AG04450 (cell line): ENCODE measurements at regions not wholly inside any gene's neighbourhood (a gene's known extent, or its start where the extent isn't known, plus 50 kb on each side); places are given as distances from the start of the nearest gene placed in this dataset.

Source experiments
- CTCF ChIA-PET: fragments of 300-600, 350-600 bp; formaldehyde crosslinking; extraction: SDS; loops from one replicate; lab custom pipeline; 2022; ENCODE audit warnings: antibody characterized with exemption, inconsistent platforms; lab: Charles Lee
- POLR2A ChIA-PET: fragments of 350-600 bp; formaldehyde crosslinking; extraction: SDS; loops from one replicate; lab custom pipeline; 2021; ENCODE audit warnings: antibody characterized with exemption, inconsistent platforms; lab: Yijun Ruan, JAX
- DNase-seq: peaks from one replicate; pipeline ENCODE4 v3.0.0-alpha.2; 2011; ENCODE audit warnings: low read depth, low spot score
- H3K27ac ChIP-seq: one replicate; pipeline ENCODE4 v1.5.1; 2012; ENCODE audit warnings: low read depth, low read length, control low read depth
- H3K27me3 ChIP-seq: one replicate; pipeline ENCODE4 v1.6.0; 2012; ENCODE audit warnings: low read length; ENCODE audit not compliant: control insufficient read depth, insufficient read depth
- H3K4me3 ChIP-seq: 2 replicates; pipeline ENCODE4 v1.5.1; 2011; ENCODE audit warnings: mild to moderate bottlenecking, low read depth, low read length, control low read depth
- H3K9me3 ChIP-seq: 2 replicates; pipeline ENCODE4 v1.5.1; 2012; ENCODE audit warnings: low read length; ENCODE audit not compliant: control insufficient read depth, insufficient read depth
- TF ChIP-seq, protein P1 (sequence below): IDR thresholded peaks from 2 replicates; pipeline ENCODE4 v1.5.1; 2011; ENCODE audit warnings: low read depth, low read length, control low read depth, inconsistent platforms

DNA sequence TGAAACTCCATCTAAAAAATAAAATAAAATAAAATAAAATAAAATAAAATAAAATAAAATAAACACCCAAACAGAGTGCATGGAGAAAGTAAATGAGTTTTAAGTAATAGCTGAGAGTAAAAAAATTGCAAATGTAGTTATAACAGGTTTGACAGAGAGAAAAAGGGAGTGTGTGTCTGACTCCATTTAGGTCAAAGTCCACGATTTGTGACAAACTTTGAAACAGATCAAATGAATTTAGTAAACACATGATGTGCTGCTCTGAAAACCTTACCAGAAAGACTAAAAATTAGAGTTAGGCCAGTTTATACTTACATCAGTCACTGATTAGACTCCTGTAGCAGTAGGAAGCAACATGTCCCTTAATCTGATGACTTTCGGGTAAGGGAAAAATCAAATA lies 346.6 kb downstream of the PARP8 start:
- TF ChIP-seq, protein P1, sequence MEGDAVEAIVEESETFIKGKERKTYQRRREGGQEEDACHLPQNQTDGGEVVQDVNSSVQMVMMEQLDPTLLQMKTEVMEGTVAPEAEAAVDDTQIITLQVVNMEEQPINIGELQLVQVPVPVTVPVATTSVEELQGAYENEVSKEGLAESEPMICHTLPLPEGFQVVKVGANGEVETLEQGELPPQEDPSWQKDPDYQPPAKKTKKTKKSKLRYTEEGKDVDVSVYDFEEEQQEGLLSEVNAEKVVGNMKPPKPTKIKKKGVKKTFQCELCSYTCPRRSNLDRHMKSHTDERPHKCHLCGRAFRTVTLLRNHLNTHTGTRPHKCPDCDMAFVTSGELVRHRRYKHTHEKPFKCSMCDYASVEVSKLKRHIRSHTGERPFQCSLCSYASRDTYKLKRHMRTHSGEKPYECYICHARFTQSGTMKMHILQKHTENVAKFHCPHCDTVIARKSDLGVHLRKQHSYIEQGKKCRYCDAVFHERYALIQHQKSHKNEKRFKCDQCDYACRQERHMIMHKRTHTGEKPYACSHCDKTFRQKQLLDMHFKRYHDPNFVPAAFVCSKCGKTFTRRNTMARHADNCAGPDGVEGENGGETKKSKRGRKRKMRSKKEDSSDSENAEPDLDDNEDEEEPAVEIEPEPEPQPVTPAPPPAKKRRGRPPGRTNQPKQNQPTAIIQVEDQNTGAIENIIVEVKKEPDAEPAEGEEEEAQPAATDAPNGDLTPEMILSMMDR: no peak
- H3K27me3 ChIP-seq: no peaks in the 10 kb centered on the region
- DNase-seq: no peak
- ChIA-PET CTCF (no interaction called here), POLR2A (no interaction called here)
- no peak overlapping the region for H3K27ac ChIP-seq
- H3K9me3 ChIP-seq: no peaks in the 10 kb centered on the region
- H3K4me3 ChIP-seq: no peak overlapping the region

DNA sequence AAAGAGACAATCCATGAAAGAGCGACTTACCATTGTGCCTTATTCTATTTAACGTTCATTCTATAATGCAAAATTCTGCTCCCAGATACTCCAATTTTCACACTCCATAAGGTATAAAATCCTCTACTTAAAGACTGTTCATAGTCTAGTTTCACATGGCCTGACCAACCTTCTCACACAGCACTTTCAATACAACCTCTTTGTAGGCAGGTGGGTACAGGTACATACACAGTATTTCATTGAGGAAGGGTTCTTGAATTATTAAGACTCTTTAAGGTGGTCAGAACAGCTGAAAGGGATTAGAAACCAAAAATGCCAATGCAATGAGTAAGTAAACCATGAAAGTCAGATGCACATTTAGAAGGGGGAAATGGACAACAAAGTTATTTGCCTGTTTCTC lies 352.0 kb downstream of the PARP8 start:
- H3K4me3 ChIP-seq: no peak overlapping the region
- no peak overlapping the region for H3K27ac ChIP-seq
- CTCF ChIA-PET: no interaction called here
- no peak for DNase-seq
- TF ChIP-seq, protein P1: no peak
- no peaks in the 10 kb centered on the region for H3K27me3 ChIP-seq
- H3K9me3 ChIP-seq: no peaks in the 10 kb centered on the region; the same call in 1 of the 2 replicates
- POLR2A ChIA-PET: no interaction called here

DNA sequence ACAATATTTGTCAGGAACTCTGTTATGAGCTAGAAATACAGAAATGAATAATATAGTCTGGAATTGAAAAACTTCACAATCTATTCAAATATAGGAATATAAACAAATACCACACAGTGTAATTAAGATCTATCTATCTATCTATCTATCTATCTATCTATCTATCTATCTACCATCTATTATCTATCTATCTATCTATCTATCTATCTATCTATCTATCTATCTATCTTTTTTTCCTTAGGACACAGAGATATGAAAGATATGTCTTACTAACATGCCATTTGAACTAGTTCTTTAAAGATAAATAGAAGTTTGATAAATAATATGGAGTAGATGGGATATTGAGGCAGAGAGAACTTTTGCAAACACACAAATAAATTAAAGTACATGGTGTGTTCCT lies 357.8 kb downstream of the PARP8 start:
- TF ChIP-seq, protein P1: no peak
- H3K27ac ChIP-seq: no peak overlapping the region
- ChIA-PET CTCF (no interaction called here), POLR2A (no interaction called here)
- H3K4me3 ChIP-seq: no peak overlapping the region
- no peak for DNase-seq
- H3K9me3 ChIP-seq: no peaks in the 10 kb centered on the region; the same call in 1 of the 2 replicates
- no peaks in the 10 kb centered on the region for H3K27me3 ChIP-seq

DNA sequence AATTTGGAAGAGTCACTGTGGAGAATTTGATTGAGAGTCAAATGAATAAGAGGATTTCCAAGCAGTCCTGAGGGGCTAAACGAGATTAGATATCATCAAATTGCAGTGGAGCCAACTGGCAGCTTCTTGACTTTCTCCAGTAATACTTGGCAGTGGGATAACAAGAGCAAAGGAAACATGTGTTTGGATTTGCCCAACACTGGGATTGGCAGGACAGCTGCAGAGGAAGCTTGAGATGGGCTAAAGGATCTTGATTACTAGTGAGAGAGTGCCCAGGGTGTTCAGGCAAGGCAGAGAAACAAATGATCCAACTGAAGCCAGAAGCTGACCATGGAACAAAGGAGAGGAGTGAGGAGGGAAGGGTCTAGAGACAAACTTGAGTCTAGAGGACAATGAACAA lies 356.0 kb upstream of the ISL1 start:
- no peak for DNase-seq
- ChIA-PET CTCF (no interaction called here), POLR2A (no interaction called here)

DNA sequence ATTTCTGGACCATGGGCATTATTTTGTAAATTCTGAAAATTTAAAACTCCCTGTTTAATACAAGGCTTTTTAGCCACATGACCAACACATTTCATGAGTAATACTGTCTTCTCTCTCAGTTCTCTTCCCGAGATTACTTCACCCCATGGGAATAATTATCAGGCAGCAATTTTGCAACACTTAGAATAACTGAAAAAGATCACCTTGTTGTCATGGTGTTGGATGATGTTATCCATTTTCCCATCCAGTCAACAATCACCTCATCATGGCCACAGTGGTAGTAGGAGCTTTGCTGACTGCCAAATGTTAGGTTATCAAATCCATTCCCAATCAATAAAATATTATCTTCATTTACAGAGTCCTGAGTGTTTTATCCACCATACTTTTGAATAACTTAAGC lies 354.9 kb upstream of the ISL1 start:
- H3K4me3 ChIP-seq: no peak overlapping the region
- TF ChIP-seq, protein P1: no peak
- H3K27ac ChIP-seq: no peak overlapping the region
- ChIA-PET POLR2A (no interaction called here), CTCF (no interaction called here)
- H3K27me3 ChIP-seq: no peaks in the 10 kb centered on the region
- no peaks in the 10 kb centered on the region for H3K9me3 ChIP-seq
- no peak for DNase-seq

More for the DNA sequence above, 356.0 kb upstream of the ISL1 start:
- H3K9me3 ChIP-seq: no peaks in the 10 kb centered on the region; the same call in 1 of the 2 replicates
- no peaks in the 10 kb centered on the region for H3K27me3 ChIP-seq
- H3K27ac ChIP-seq: no peak overlapping the region
- H3K4me3 ChIP-seq: no peak overlapping the region
- TF ChIP-seq, protein P1: no peak
